CD4-positive, CD25-positive, alpha-beta regulatory T cell (primary cell): ENCODE measurements at regions not wholly inside any gene's neighbourhood (a gene's known extent, or its start where the extent isn't known, plus 50 kb on each side); places are given as distances from the start of the nearest gene placed in this dataset.

Experiments used
- ATAC-seq, 2 donors: fragments of 150-1000 bp; cut with Tn5 transposase; one replicate each; pipeline ENCODE4 v1.10.0; 2021; ENCODE audit warnings: low read depth in 2 of 2, moderate number of reproducible peaks in 2 of 2, moderate library complexity in 1 of 2
- DNase-seq, 3 donors: peaks; one replicate each; pipeline versions ENCODE4 v3.0.0 to v3.0.0-alpha.2; 2012 to 2022; ENCODE audit warnings: mixed read lengths in 1 of 3
- H3K27ac ChIP-seq: one replicate; pipeline ENCODE4 v1.7.0; 2013; ENCODE audit warnings: mild to moderate bottlenecking, low read length; ENCODE audit not compliant: insufficient read depth, poor library complexity, severe bottlenecking
- H3K27me3 ChIP-seq: one replicate; pipeline ENCODE4 v1.7.0; 2013; ENCODE audit warnings: low read length; ENCODE audit not compliant: control insufficient read depth, insufficient read depth
- H3K36me3 ChIP-seq: one replicate; pipeline ENCODE4 v1.7.0; 2013; ENCODE audit warnings: mild to moderate bottlenecking, low read length, moderate library complexity; ENCODE audit not compliant: control insufficient read depth, insufficient read depth
- H3K4me1 ChIP-seq: 2 replicates; pipeline ENCODE4 v1.7.0; 2013; ENCODE audit warnings: mild to moderate bottlenecking, low read length; ENCODE audit not compliant: insufficient read depth, control insufficient read depth, poor library complexity, severe bottlenecking
- H3K4me3 ChIP-seq: one replicate; pipeline ENCODE4 v1.7.0; 2013; ENCODE audit warnings: low read depth, mild to moderate bottlenecking, low read length, moderate library complexity
- H3K9me3 ChIP-seq, 2 experiments: 1 replicate in 1 of 2; 2 replicates in 1 of 2; pipeline ENCODE4 v1.7.0; 2013; ENCODE audit warnings: low read length in 2 of 2, mild to moderate bottlenecking in 1 of 2, moderate library complexity in 1 of 2; ENCODE audit not compliant: control insufficient read depth in 2 of 2
- H3K27ac Mint-ChIP-seq, 3 donors: one replicate each; pipeline ENCODE4 v1.8.0; 2020 to 2022; ENCODE audit warnings: mild to moderate bottlenecking in 3 of 3, mixed read lengths in 3 of 3, moderate library complexity in 2 of 3
- H3K27me3 Mint-ChIP-seq: one replicate; pipeline ENCODE4 v1.8.0; 2022; ENCODE audit warnings: mild to moderate bottlenecking, mixed read lengths
- H3K36me3 Mint-ChIP-seq: one replicate; pipeline ENCODE4 v1.8.0; 2020; ENCODE audit warnings: mixed read lengths
- H3K4me1 Mint-ChIP-seq, 4 donors: one replicate each; pipeline ENCODE4 v1.8.0; 2020 to 2022; ENCODE audit warnings: mixed read lengths in 4 of 4, mild to moderate bottlenecking in 1 of 4
- H3K4me3 Mint-ChIP-seq, 4 donors: one replicate each; pipeline ENCODE4 v1.8.0; 2020 to 2022; ENCODE audit warnings: mild to moderate bottlenecking in 4 of 4, mixed read lengths in 4 of 4, moderate library complexity in 3 of 4
- H3K9me3 Mint-ChIP-seq, 7 donors: one replicate each; pipeline ENCODE4 v1.8.0; 2020 to 2022; ENCODE audit warnings: mixed read lengths in 7 of 7, mild to moderate bottlenecking in 3 of 7, moderate library complexity in 2 of 7

GRCh38 chr1:188062456-188062855 lies 1233.7 kb downstream of the PLA2G4A start:
- Mint-ChIP-seq H3K4me3 (no peak overlapping the region), H3K27me3 (no peaks in the 10 kb centered on the region), H3K36me3 (no peaks in the 10 kb centered on the region), H3K9me3 (peaks cover 2 to 41% (median 15%) of the 10 kb centered on the region in 7 donors), H3K27ac (no peak overlapping the region), H3K4me1 (no peaks in the 10 kb centered on the region)
- Histone ChIP-seq H3K4me3 (no peak overlapping the region), H3K27ac (no peak overlapping the region), H3K4me1 (no peaks in the 10 kb centered on the region), H3K27me3 (no peaks in the 10 kb centered on the region), H3K36me3 (no peaks in the 10 kb centered on the region), H3K9me3 (peaks cover 3 to 6% of the 10 kb centered on the region in 2 experiments)
- ATAC-seq (no peak), DNase-seq (no peak)

- Mint-ChIP-seq H3K36me3 (no peaks in the 10 kb centered on the region), H3K4me3 (no peak overlapping the region), H3K27me3 (no peaks in the 10 kb centered on the region), H3K9me3 (peaks cover 1 to 52% (median 9%) of the 10 kb centered on the region in 7 donors), H3K27ac (no peak overlapping the region), H3K4me1 (no peaks in the 10 kb centered on the region)
- Histone ChIP-seq H3K36me3 (no peaks in the 10 kb centered on the region), H3K9me3 (peaks cover 5 to 13% of the 10 kb centered on the region in 2 experiments), H3K4me1 (no peaks in the 10 kb centered on the region), H3K27ac (no peak overlapping the region), H3K27me3 (no peaks in the 10 kb centered on the region), H3K4me3 (no peak overlapping the region)
- no peak for ATAC-seq
- no peak for DNase-seq
Observed at GRCh38 chr1:188065917-188066316, 1237.2 kb downstream of the PLA2G4A start.

GRCh38 chr1:188070848-188071247 lies 1242.1 kb downstream of the PLA2G4A start:
- Histone ChIP-seq H3K4me1 (no peaks in the 10 kb centered on the region), H3K27ac (no peak overlapping the region), H3K4me3 (no peak overlapping the region), H3K27me3 (no peaks in the 10 kb centered on the region), H3K9me3 (peaks cover 3 to 11% of the 10 kb centered on the region in 2 experiments), H3K36me3 (no peaks in the 10 kb centered on the region)
- no peaks in the 10 kb centered on the region for H3K4me1 Mint-ChIP-seq
- H3K9me3 Mint-ChIP-seq: peaks cover 3 to 62% (median 8%) of the 10 kb centered on the region in 7 donors
- H3K27ac Mint-ChIP-seq: no peak overlapping the region
- ATAC-seq (no peak), DNase-seq (no peak)
- H3K4me3 Mint-ChIP-seq: peak overlapping the region in 1 of 4 donors; percentile 38
- H3K27me3 Mint-ChIP-seq: no peaks in the 10 kb centered on the region
- no peaks in the 10 kb centered on the region for H3K36me3 Mint-ChIP-seq

- Histone ChIP-seq H3K27ac (no peak overlapping the region), H3K27me3 (no peaks in the 10 kb centered on the region), H3K9me3 (no peaks in the 10 kb centered on the region), H3K4me3 (no peak overlapping the region), H3K4me1 (no peaks in the 10 kb centered on the region), H3K36me3 (no peaks in the 10 kb centered on the region)
- DNase-seq (no peak), ATAC-seq (no peak)
- no peaks in the 10 kb centered on the region for H3K4me1 Mint-ChIP-seq
- H3K27ac Mint-ChIP-seq: no peak overlapping the region
- H3K27me3 Mint-ChIP-seq: no peaks in the 10 kb centered on the region
- H3K36me3 Mint-ChIP-seq: no peaks in the 10 kb centered on the region
- peaks cover 0 to 23% (median 4%) of the 10 kb centered on the region in 7 donors for H3K9me3 Mint-ChIP-seq
- no peak overlapping the region for H3K4me3 Mint-ChIP-seq
Observed at GRCh38 chr1:188089015-188089414, 1260.3 kb downstream of the PLA2G4A start.

GRCh38 chr1:188089461-188089860 lies 1260.7 kb downstream of the PLA2G4A start:
- no peaks in the 10 kb centered on the region for H3K9me3 ChIP-seq
- H3K4me3 ChIP-seq: no peak overlapping the region
- DNase-seq (no peak), ATAC-seq (no peak)
- H3K27me3 Mint-ChIP-seq: no peaks in the 10 kb centered on the region
- no peaks in the 10 kb centered on the region for H3K36me3 ChIP-seq
- no peaks in the 10 kb centered on the region for H3K4me1 Mint-ChIP-seq
- no peak overlapping the region for H3K4me3 Mint-ChIP-seq
- H3K27ac Mint-ChIP-seq: no peak overlapping the region
- H3K27me3 ChIP-seq: no peaks in the 10 kb centered on the region
- no peaks in the 10 kb centered on the region for H3K36me3 Mint-ChIP-seq
- H3K27ac ChIP-seq: no peak overlapping the region
- peaks cover 0 to 23% (median 4%) of the 10 kb centered on the region in 7 donors for H3K9me3 Mint-ChIP-seq
- H3K4me1 ChIP-seq: no peaks in the 10 kb centered on the region

- Histone ChIP-seq H3K27ac (no peak overlapping the region), H3K4me1 (no peaks in the 10 kb centered on the region), H3K27me3 (no peaks in the 10 kb centered on the region), H3K9me3 (peaks cover 0 to 3% of the 10 kb centered on the region in 2 experiments), H3K36me3 (no peaks in the 10 kb centered on the region), H3K4me3 (no peak overlapping the region)
- Mint-ChIP-seq H3K4me1 (no peaks in the 10 kb centered on the region), H3K27me3 (no peaks in the 10 kb centered on the region), H3K36me3 (no peaks in the 10 kb centered on the region), H3K27ac (no peak overlapping the region), H3K9me3 (peaks cover 0 to 7% (median 2%) of the 10 kb centered on the region in 7 donors), H3K4me3 (no peak overlapping the region)
- ATAC-seq (no peak), DNase-seq (no peak)
Observed at GRCh38 chr1:188096521-188096920, 1267.8 kb downstream of the PLA2G4A start.

- no peak for ATAC-seq
- no peak overlapping the region for H3K4me3 Mint-ChIP-seq
- H3K27me3 ChIP-seq: no peaks in the 10 kb centered on the region
- no peaks in the 10 kb centered on the region for H3K4me1 Mint-ChIP-seq
- peaks cover 0 to 20% (median 4%) of the 10 kb centered on the region in 7 donors for H3K9me3 Mint-ChIP-seq
- DNase-seq: no peak
- no peak overlapping the region for H3K4me3 ChIP-seq
- H3K27ac ChIP-seq: no peak overlapping the region
- H3K36me3 ChIP-seq: no peaks in the 10 kb centered on the region
- no peak overlapping the region for H3K27ac Mint-ChIP-seq
- H3K9me3 ChIP-seq: no peaks in the 10 kb centered on the region
- no peaks in the 10 kb centered on the region for H3K36me3 Mint-ChIP-seq
- no peaks in the 10 kb centered on the region for H3K27me3 Mint-ChIP-seq
- no peaks in the 10 kb centered on the region for H3K4me1 ChIP-seq
Observed at GRCh38 chr1:188117436-188117835, 1288.7 kb downstream of the PLA2G4A start.

- no peaks in the 10 kb centered on the region for H3K4me1 Mint-ChIP-seq
- Histone ChIP-seq H3K27ac (no peak overlapping the region), H3K9me3 (no peaks in the 10 kb centered on the region), H3K36me3 (no peaks in the 10 kb centered on the region), H3K4me3 (no peak overlapping the region), H3K4me1 (no peaks in the 10 kb centered on the region), H3K27me3 (no peaks in the 10 kb centered on the region)
- H3K9me3 Mint-ChIP-seq: peaks cover 2 to 13% (median 3%) of the 10 kb centered on the region in 7 donors
- no peak for ATAC-seq
- H3K27me3 Mint-ChIP-seq: no peaks in the 10 kb centered on the region
- H3K27ac Mint-ChIP-seq: no peak overlapping the region
- no peak for DNase-seq
- no peaks in the 10 kb centered on the region for H3K36me3 Mint-ChIP-seq
- no peak overlapping the region for H3K4me3 Mint-ChIP-seq
Observed at GRCh38 chr1:188122646-188123045, 1293.9 kb downstream of the PLA2G4A start.
